ENCODE measurements at regions not wholly inside any gene's neighbourhood (a gene's known extent, or its start where the extent isn't known, plus 50 kb on each side); places are given as distances from the start of the nearest gene placed in this dataset.
"Not testable (repeated sequence)": the region's sequence is repeated elsewhere in the genome, so short reads cannot be mapped to it uniquely, and the experiment has no call there.

DNA sequence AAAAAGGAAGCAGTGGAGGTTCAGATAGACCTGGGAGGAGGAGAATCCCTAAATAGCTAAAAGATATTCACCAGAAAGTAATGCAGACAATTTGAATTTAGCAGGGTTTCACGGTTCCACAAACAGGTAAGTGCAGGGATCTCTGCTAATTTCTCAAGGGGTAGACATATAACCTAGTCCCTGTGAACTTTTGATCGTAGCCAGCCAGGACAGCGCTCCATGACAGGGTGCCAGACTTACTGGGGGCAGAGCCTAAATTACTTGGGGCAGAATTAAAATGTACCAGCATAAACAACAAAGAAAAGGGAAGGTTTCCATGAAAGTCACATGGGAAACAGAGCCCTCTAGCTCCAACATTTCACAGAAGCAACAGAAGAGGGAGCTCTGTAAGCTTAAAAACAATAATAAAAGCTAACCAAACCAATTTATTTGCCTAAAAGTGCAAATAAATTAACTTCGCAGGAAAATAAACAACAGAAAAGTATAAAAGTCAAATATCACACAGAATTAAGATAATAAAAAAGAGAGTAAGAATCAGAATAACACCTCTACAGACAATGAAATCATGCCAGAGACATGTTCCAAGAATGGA lies 198.3 kb downstream of the DUSP10 start:
- H3K36me3 ChIP-seq, result no peaks in the 10 kb centered on the region
- DNase-seq, result no peak
- TF ChIP-seq, protein P1, sequence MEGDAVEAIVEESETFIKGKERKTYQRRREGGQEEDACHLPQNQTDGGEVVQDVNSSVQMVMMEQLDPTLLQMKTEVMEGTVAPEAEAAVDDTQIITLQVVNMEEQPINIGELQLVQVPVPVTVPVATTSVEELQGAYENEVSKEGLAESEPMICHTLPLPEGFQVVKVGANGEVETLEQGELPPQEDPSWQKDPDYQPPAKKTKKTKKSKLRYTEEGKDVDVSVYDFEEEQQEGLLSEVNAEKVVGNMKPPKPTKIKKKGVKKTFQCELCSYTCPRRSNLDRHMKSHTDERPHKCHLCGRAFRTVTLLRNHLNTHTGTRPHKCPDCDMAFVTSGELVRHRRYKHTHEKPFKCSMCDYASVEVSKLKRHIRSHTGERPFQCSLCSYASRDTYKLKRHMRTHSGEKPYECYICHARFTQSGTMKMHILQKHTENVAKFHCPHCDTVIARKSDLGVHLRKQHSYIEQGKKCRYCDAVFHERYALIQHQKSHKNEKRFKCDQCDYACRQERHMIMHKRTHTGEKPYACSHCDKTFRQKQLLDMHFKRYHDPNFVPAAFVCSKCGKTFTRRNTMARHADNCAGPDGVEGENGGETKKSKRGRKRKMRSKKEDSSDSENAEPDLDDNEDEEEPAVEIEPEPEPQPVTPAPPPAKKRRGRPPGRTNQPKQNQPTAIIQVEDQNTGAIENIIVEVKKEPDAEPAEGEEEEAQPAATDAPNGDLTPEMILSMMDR (IDR thresholded peaks at IDR 0.05; ENCODE audit: low read depth, low read length), result peak; percentile 37
- H3K27ac ChIP-seq, result no peak overlapping the region
- H3K4me3 ChIP-seq (ENCODE audit: low read depth, low read length), result no peak overlapping the region
- H3K27me3 ChIP-seq (ENCODE audit: insufficient read depth, low read depth, severe bottlenecking), result no peaks in the 10 kb centered on the region
- H3K9me3 ChIP-seq (ENCODE audit: severe bottlenecking), result no peaks in the 10 kb centered on the region

DNA sequence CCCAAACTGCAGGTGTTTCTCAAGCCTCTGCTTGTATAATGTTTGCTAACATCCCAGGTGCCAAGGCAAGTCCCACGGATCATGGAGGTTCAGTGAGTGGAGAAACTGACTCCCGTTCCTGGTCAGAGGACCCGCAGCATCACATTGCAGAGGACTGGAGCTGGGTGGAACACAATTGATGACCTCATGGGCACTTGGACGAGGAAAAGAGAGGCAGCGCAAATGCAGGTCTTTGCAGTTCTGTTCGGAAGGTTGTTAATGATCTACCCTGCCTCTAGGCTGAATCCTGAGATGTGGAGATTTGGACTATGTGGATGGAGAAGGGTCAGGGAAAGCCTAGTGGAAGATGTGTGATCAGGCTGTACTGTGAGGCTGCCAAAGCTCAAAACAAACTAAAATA lies 192.9 kb downstream of the DUSP10 start:
- Histone ChIP-seq H3K9me3 (ENCODE audit: severe bottlenecking) (no peaks in the 10 kb centered on the region), H3K4me3 (ENCODE audit: low read depth, low read length) (no peak overlapping the region), H3K36me3 (no peaks in the 10 kb centered on the region), H3K27ac (no peak overlapping the region), H3K27me3 (ENCODE audit: insufficient read depth, low read depth, severe bottlenecking) (no peaks in the 10 kb centered on the region)
- TF ChIP-seq, protein P1 (IDR thresholded peaks at IDR 0.05; ENCODE audit: low read depth, low read length), result no peak
- DNase-seq, result no peak

DNA sequence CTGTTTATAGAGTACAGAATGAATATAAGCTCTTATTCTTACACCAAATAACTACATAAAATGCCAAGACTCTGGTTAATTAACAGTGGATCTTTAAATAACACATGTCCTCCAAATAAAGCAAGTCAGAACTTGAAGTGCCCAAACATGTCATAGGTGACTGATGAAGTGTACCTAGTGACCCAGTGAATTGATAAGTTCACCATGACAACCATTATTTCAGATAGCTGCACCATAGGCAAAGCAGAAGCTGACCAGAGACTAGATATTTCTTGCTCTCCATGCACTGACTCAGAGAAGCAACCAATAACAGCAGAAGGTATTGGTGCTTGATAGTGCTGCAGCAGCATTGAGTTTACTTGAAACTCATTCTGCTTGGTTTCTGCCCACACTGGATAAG lies 192.1 kb downstream of the DUSP10 start:
- no peak overlapping the region for H3K4me3 ChIP-seq (ENCODE audit: low read depth, low read length)

DNA sequence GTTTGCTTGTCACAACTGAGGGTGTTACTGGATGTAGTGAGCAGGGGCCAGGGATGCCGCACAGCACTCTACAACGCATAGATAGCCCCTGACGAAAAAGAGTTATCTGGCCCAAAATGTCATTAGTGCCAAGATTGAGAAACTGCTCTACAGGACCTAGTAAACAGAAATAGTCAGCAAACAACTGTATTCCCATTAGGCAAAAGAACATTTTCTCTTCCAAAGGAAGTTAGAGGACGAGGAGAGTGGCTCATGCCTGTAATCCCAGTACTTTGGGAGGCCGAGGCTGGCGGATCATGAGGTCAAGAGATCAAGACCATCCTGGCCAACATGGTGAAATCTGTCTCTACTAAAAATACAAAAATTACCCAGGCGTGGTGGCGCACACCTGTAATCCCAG lies 189.1 kb downstream of the DUSP10 start:
- not testable (repeated sequence) for H3K36me3 ChIP-seq; DNase-seq; H3K4me3 ChIP-seq (ENCODE audit: low read depth, low read length); H3K9me3 ChIP-seq (ENCODE audit: severe bottlenecking); H3K27ac ChIP-seq; H3K27me3 ChIP-seq (ENCODE audit: insufficient read depth, low read depth, severe bottlenecking)

More for the DNA sequence above, 192.1 kb downstream of the DUSP10 start:
- H3K36me3 ChIP-seq, result no peaks in the 10 kb centered on the region
- no peaks in the 10 kb centered on the region for H3K9me3 ChIP-seq (ENCODE audit: severe bottlenecking)
- H3K27me3 ChIP-seq (ENCODE audit: insufficient read depth, low read depth, severe bottlenecking), result no peaks in the 10 kb centered on the region
- no peak for DNase-seq
- TF ChIP-seq, protein P1 (IDR thresholded peaks at IDR 0.05; ENCODE audit: low read depth, low read length), result no peak
- no peak overlapping the region for H3K27ac ChIP-seq

DNA sequence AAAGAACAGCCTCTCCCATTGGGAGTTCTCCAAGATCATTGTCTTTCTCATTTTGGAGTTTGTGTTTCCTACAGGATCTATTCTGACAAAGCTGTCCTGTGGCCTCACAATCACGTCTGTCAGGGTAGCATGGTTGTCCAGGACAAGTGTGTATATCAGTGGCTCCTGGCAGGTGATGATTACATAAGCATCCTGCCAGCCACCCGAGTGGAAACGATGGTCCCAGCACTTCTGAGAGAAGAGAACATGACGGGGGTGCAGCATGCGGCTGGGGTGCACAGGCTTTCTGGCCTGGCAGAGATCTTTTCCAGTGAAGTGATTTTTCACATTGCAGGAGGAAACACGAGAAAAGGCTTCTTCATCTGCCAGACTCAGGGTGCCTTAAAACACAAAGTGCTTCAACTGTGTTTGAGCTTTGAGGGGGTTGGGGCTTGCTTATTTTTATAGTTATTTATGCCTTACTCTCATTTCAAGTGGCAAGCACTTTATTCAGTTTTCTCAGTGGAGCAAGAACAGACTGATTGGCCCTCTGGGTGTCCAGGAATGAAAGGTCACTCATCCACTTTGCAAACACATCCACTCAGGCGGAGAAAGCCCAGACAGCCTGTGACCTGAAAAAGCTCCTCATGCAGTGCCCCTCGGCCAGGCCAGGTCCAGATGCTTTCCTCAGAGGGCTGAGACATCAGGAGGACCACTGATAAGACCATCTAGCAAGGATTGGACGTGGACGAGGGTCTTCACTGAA lies 186.0 kb downstream of the DUSP10 start:
- H3K27me3 ChIP-seq (ENCODE audit: insufficient read depth, low read depth, severe bottlenecking), result no peaks in the 10 kb centered on the region
- no peak for DNase-seq
- TF ChIP-seq, protein P1 (IDR thresholded peaks at IDR 0.05; ENCODE audit: low read depth, low read length), result no peak
- H3K27ac ChIP-seq, result no peak overlapping the region
- H3K36me3 ChIP-seq, result no peaks in the 10 kb centered on the region
- H3K9me3 ChIP-seq (ENCODE audit: severe bottlenecking), result no peaks in the 10 kb centered on the region
- H3K4me3 ChIP-seq (ENCODE audit: low read depth, low read length), result no peak overlapping the region

DNA sequence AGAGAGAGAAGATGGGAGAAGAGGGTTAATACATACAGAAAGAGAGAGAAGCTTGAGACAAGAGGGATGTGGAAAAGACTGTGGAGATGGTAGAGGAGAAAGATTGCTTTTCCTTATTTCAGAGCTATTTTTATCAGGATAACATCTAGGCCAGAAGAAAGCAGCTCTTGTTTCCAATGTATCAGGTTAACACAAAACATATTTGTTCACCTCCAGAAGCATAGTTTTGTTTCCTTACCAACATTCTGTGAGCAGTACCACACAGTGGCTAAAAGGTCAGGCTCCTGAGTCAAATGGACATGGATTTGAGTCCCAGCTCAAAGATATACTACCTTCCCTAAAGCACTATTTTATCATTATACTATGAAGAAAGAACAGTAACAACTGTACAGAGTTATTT lies 185.5 kb downstream of the DUSP10 start:
- H3K27me3 ChIP-seq (ENCODE audit: insufficient read depth, low read depth, severe bottlenecking), result no peaks in the 10 kb centered on the region
- H3K27ac ChIP-seq, result no peak overlapping the region
- no peaks in the 10 kb centered on the region for H3K36me3 ChIP-seq
- TF ChIP-seq, protein P1 (IDR thresholded peaks at IDR 0.05; ENCODE audit: low read depth, low read length), result no peak
- no peak overlapping the region for H3K4me3 ChIP-seq (ENCODE audit: low read depth, low read length)
- H3K9me3 ChIP-seq (ENCODE audit: severe bottlenecking), result no peaks in the 10 kb centered on the region
- DNase-seq, result no peak
